PFSK-1 (cell line): ENCODE measurements at regions not wholly inside any gene's neighbourhood (a gene's known extent, or its start where the extent isn't known, plus 50 kb on each side); places are given as distances from the start of the nearest gene placed in this dataset.

Source experiments
- FOXP2 ChIP-seq: optimal IDR thresholded peaks from 2 replicates; pipeline ENCODE3; 2011; ENCODE audit warnings: borderline replicate concordance, control low read depth, inconsistent platforms; ENCODE audit not compliant: insufficient read depth; ENCODE audit errors: extremely low read length, extremely low read depth
- POLR2AphosphoS5 ChIP-seq: IDR thresholded peaks from 2 replicates; pipeline ENCODE4 v1.6.1; 2012; ENCODE audit warnings: low read depth, mild to moderate bottlenecking, control low read depth, low read length, moderate library complexity
- SIN3A ChIP-seq: IDR thresholded peaks from 2 replicates; pipeline ENCODE4 v1.6.1; 2012; ENCODE audit warnings: mild to moderate bottlenecking, low read length, moderate library complexity, borderline replicate concordance; ENCODE audit not compliant: insufficient read depth
- TAF1 ChIP-seq: IDR thresholded peaks from 2 replicates; pipeline ENCODE4 v1.6.1; 2012; ENCODE audit warnings: low read length, control low read depth, borderline replicate concordance; ENCODE audit not compliant: insufficient read depth
- TF ChIP-seq, protein P1 (sequence below), 2 experiments: IDR thresholded peaks; 2 replicates each; pipeline versions ENCODE4 v1.6.1 to v1.8.0; 2011 to 2012; ENCODE audit warnings: low read depth in 2 of 2, low read length in 2 of 2, control low read depth in 1 of 2, inconsistent platforms in 1 of 2, mild to moderate bottlenecking in 1 of 2, moderate library complexity in 1 of 2; ENCODE audit not compliant: insufficient read depth in 1 of 2

DNA sequence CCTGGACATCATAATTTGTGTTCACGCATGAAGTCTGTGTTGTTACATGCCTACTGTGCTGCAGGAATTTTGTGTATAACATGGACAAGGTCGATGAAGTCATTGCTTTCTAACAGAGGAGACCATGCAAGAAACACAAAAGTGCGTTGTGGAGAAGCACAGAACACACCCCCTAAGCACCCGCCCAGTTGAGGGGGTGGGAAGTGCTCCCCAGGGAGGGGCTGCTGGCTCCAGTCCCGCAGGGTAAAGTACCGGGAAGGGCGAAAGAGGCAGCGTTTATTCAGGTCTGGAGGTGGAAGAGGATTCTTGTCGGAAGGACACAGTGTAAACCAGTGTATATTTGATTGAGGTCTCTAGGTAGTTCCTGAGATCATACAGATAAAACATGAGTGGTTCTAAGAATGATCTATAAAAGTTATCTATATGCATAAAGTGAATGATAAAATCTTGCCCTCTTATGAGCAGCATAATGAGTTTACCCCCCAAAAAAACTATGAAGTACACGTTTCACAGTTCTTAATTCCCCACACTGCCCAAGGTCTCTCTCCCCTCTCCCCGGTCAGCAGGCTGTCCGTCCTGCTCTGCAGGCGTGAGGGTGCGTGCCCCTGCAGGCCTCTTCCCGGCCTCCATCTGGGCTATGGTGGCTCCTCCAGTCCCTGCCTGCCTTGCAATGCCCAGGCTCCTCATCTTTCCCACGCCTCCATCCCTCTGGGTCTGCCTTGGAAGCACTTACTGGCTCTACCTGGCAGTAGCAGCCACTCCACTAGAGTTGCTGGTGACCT is 159.7 kb downstream of the THBS2 start:
- no peak for TF ChIP-seq FOXP2
- TF ChIP-seq SIN3A = no peak

DNA sequence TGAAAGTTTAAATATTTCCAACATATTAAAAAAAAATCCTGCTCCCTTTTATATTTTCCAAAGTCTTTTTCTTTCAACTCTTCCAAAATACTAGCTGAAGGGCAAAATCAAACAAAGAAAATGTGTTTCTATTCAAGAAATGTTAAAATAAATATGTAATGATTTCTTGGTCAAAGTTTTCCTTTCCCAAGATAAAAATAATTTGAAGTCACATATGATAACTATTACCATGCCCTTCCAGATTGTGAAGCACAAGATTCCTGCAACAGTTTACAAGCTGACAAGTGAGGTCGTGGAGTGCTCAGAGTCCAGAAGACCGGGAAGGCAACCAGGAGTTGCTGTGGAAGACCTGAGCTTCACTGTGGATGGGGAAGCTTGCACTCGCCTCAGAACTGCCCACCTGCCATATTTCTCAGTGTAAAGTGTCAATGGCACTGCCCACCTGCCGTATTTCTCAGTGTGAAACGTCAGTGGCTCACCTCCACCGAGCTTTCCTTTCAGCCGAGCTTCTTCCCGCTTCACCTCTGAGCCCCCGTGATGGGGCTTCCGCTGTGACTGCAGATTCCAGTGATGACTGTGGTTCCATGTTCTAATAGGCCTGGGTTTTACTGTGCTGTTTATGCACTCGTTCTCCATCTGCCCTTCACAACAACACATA is 160.5 kb downstream of the THBS2 start:
- no peak for TF ChIP-seq FOXP2
- no peak for TF ChIP-seq SIN3A
- TF ChIP-seq POLR2AphosphoS5 = no peak
- TF ChIP-seq TAF1 = no peak
- TF ChIP-seq, protein P1, sequence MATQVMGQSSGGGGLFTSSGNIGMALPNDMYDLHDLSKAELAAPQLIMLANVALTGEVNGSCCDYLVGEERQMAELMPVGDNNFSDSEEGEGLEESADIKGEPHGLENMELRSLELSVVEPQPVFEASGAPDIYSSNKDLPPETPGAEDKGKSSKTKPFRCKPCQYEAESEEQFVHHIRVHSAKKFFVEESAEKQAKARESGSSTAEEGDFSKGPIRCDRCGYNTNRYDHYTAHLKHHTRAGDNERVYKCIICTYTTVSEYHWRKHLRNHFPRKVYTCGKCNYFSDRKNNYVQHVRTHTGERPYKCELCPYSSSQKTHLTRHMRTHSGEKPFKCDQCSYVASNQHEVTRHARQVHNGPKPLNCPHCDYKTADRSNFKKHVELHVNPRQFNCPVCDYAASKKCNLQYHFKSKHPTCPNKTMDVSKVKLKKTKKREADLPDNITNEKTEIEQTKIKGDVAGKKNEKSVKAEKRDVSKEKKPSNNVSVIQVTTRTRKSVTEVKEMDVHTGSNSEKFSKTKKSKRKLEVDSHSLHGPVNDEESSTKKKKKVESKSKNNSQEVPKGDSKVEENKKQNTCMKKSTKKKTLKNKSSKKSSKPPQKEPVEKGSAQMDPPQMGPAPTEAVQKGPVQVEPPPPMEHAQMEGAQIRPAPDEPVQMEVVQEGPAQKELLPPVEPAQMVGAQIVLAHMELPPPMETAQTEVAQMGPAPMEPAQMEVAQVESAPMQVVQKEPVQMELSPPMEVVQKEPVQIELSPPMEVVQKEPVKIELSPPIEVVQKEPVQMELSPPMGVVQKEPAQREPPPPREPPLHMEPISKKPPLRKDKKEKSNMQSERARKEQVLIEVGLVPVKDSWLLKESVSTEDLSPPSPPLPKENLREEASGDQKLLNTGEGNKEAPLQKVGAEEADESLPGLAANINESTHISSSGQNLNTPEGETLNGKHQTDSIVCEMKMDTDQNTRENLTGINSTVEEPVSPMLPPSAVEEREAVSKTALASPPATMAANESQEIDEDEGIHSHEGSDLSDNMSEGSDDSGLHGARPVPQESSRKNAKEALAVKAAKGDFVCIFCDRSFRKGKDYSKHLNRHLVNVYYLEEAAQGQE (IDR thresholded peaks at IDR 0.05; ENCODE audit: insufficient read depth in 1 of 2, low read depth in 2 of 2, low read length in 2 of 2) = no peak

DNA sequence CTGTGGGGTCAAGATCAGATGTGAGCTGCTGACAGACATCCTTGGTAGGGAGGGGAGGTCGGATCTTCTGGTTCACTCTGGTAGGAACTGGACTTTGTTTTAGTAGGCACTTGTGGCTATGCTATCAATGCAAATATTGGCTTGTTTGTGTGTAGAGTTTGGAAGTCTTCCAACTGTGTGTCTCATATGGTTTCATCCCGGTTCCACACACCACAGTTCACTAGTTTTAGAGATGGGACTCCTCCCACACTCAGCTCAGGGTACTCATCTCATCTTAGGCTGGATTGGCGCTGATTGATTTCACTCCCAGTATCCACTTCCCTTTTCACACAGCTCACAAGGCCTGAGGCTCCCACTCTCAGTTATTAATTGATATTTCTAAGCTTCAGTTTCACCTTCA is 161.3 kb downstream of the THBS2 start:
- TF ChIP-seq FOXP2 (no peak), TAF1 (no peak), SIN3A (no peak), POLR2AphosphoS5 (no peak)
- TF ChIP-seq, protein P1 (IDR thresholded peaks at IDR 0.05; ENCODE audit: insufficient read depth in 1 of 2, low read depth in 2 of 2, low read length in 2 of 2) = no peak

DNA sequence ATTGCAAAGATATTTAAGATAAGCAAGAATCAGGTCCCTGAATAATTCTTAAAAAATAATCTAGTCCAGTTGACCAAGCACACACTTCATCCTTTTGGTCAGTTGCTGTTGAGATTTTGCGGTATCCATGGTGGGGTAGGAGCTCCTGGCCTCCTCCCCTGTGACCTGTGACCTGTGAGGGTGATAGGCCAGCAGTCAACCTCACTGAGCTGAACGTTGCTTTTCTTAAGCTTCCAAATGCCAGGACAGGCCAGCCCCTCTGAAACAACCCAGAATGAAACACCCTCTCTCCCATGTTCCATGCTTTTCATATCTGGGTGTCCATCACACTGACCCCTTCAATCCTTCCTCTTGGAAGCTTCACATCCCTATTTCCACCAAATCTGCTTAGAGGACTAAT is 164.9 kb downstream of the THBS2 start:
- TF ChIP-seq, protein P1 (IDR thresholded peaks at IDR 0.05; ENCODE audit: insufficient read depth in 1 of 2, low read depth in 2 of 2, low read length in 2 of 2) = no peak
- TF ChIP-seq TAF1 (no peak), FOXP2 (no peak), POLR2AphosphoS5 (no peak), SIN3A (no peak)

DNA sequence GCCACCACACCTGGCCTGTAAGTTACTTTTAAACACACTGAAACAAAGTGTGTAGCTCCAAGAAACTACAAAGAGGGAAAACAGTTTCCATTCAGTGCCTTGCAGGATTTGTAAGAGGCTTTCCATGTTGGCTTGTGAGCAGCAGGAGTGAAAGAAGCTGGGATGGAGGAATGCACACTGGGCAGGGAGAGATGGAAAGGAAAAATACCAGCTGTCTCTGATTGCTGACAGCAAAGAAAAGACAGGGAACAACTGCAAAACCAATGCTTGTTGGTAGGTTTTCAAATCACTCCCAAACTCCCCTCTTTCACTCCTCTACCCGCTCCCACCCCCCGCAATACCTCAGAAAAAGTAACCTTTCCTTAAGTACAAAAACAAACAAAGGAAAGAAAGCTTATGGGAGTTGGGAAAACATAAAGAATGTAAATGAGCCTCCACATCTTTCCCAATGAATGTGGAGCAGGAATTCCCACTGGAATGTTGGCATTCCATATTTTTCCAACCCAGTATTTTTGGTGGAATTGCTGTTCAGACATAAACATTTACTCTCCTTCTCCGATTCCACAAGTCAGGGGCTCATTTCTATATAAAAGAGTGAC is 166.1 kb downstream of the THBS2 start:
- TF ChIP-seq TAF1 (no peak), SIN3A (no peak), POLR2AphosphoS5 (no peak), FOXP2 (no peak)
- TF ChIP-seq, protein P1 (IDR thresholded peaks at IDR 0.05; ENCODE audit: insufficient read depth in 1 of 2, low read depth in 2 of 2, low read length in 2 of 2) = no peak
